ENCODE measurements at regions not wholly inside any gene's neighbourhood (a gene's known extent, or its start where the extent isn't known, plus 50 kb on each side); places are given as distances from the start of the nearest gene placed in this dataset.

GRCh38 chr13:108409730-108410129 lies 140.2 kb downstream of the TNFSF13B start:
- TF ChIP-seq SPI1 (IDR thresholded peaks at IDR 0.05; ENCODE audit: borderline replicate concordance, low read depth, low read length): no peak
- no peak for TF ChIP-seq POLR2A (conservative IDR thresholded peaks at IDR 0.05)
- no peak for TF ChIP-seq CHD4 (IDR thresholded peaks at IDR 0.05; ENCODE audit: insufficient read depth, insufficient replicate concordance, low read depth, low read length, poor library complexity, severe bottlenecking)

Data from K562 (cell line).